H1 (cell line): ENCODE measurements at regions not wholly inside any gene's neighbourhood (a gene's known extent, or its start where the extent isn't known, plus 50 kb on each side); places are given as distances from the start of the nearest gene placed in this dataset.

ENCODE experiments used
- CTCF ChIA-PET: fragments of 300-600 bp; sonication (Branson Sonifier 250); formaldehyde crosslinking; loops from one replicate; lab custom pipeline; 2021; ENCODE audit not compliant: partially characterized antibody; lab: Charles Lee
- POLR2A ChIA-PET: fragments of 300-600 bp; sonication (Branson Sonifier 250); formaldehyde crosslinking; loops from one replicate; lab custom pipeline; 2021; ENCODE audit warnings: inconsistent platforms; ENCODE audit not compliant: partially characterized antibody; lab: Charles Lee
- DNase-seq, 2 experiments: peaks; one replicate each; pipeline versions ENCODE4 v3.0.0 to v3.0.0-alpha.2; 2010 to 2022; ENCODE audit warnings: low spot score in 2 of 2, low read depth in 1 of 2, mixed read lengths in 1 of 2
- FAIRE-seq: peaks from 2 replicates; lab custom pipeline; 2011; peaks lifted over from hg19 to GRCh38; lab: Jason Lieb, UNC
- H2AFZ ChIP-seq: 2 replicates; pipeline ENCODE4 v1.8.1; 2012; ENCODE audit warnings: low read length, inconsistent platforms
- H2AK5ac ChIP-seq: 2 replicates; pipeline ENCODE4 v1.6.1; 2013; ENCODE audit warnings: low read depth, low read length
- H2BK120ac ChIP-seq: replicated peaks from 2 replicates; pipeline ENCODE3; 2013; ENCODE audit warnings: low read depth, low read length, inconsistent platforms
- H2BK12ac ChIP-seq: 2 replicates; pipeline ENCODE4 v1.6.1; 2013; ENCODE audit warnings: low read depth, low read length
- H2BK15ac ChIP-seq: 2 replicates; pipeline ENCODE4 v1.6.1; 2013; ENCODE audit warnings: low read length
- H2BK20ac ChIP-seq: 2 replicates; pipeline ENCODE4 v1.6.1; 2013; ENCODE audit warnings: low read length
- H2BK5ac ChIP-seq: 2 replicates; pipeline ENCODE4 v1.6.1; 2013; ENCODE audit warnings: low read depth, low read length
- H3K14ac ChIP-seq: 2 replicates; pipeline ENCODE4 v1.6.1; 2013; ENCODE audit warnings: inconsistent platforms; ENCODE audit not compliant: insufficient read length
- H3K18ac ChIP-seq: 2 replicates; pipeline ENCODE4 v1.6.1; 2013; ENCODE audit warnings: low read length; ENCODE audit errors: extremely low read depth
- H3K23ac ChIP-seq: 2 replicates; pipeline ENCODE4 v1.6.1; 2013; ENCODE audit warnings: inconsistent platforms; ENCODE audit not compliant: insufficient read length
- H3K23me2 ChIP-seq: 2 replicates; pipeline ENCODE4 v1.6.1; 2013; ENCODE audit warnings: low read depth, low read length
- H3K27ac ChIP-seq: 2 replicates; pipeline ENCODE4 v1.6.1; 2011; ENCODE audit warnings: low read depth, low read length, inconsistent platforms
- H3K27me3 ChIP-seq, 4 experiments: replicated peaks in 1 of 4; 1 replicate in 1 of 4; 2 replicates in 3 of 4; pipeline versions ENCODE4 v1.6.1 to v1.8.1; 2011 to 2013; ENCODE audit warnings: low read length in 3 of 4, mild to moderate bottlenecking in 3 of 4, inconsistent platforms in 2 of 4, mixed read lengths in 2 of 4, moderate library complexity in 1 of 4; ENCODE audit not compliant: control insufficient read depth in 3 of 4, insufficient read depth in 3 of 4; ENCODE audit errors: extremely low read depth in 1 of 4
- H3K36me3 ChIP-seq, 4 experiments: 2 replicates each; pipeline versions ENCODE4 v1.6.1 to v1.8.1; 2011 to 2013; ENCODE audit warnings: mild to moderate bottlenecking in 4 of 4, low read length in 3 of 4, moderate library complexity in 2 of 4, control low read depth in 1 of 4, inconsistent platforms in 1 of 4; ENCODE audit not compliant: insufficient read depth in 4 of 4, control insufficient read depth in 2 of 4
- H3K4ac ChIP-seq: replicated peaks from 2 replicates; pipeline ENCODE3; 2013; ENCODE audit warnings: low read length, low read depth, mixed read lengths, inconsistent platforms; ENCODE audit not compliant: insufficient read length
- H3K4me1 ChIP-seq, 4 experiments: replicated peaks in 1 of 4; 1 replicate in 1 of 4; 2 replicates in 3 of 4; pipeline versions ENCODE4 v1.6.1 to v1.8.1; 2011 to 2013; ENCODE audit warnings: low read length in 3 of 4, inconsistent platforms in 2 of 4, mixed read lengths in 1 of 4; ENCODE audit not compliant: insufficient read depth in 4 of 4, control insufficient read depth in 3 of 4
- H3K4me2 ChIP-seq, 2 experiments: 2 replicates each; pipeline versions ENCODE4 v1.6.1 to v1.8.1; 2011 to 2013; ENCODE audit warnings: low read depth in 2 of 2, low read length in 2 of 2, control low read depth in 1 of 2, inconsistent platforms in 1 of 2, mild to moderate bottlenecking in 1 of 2; ENCODE audit not compliant: insufficient read depth in 1 of 2
- H3K4me3 ChIP-seq, 4 experiments: fragments of 200-600, 300-600 bp in 1 of 4; sonication (generic), shearing (Covaris generic), sonication (Bioruptor Twin) in 1 of 4; 2 replicates each; pipeline versions ENCODE4 v1.5.1 to v1.8.1; 2011 to 2016; ENCODE audit warnings: low read length in 4 of 4, low read depth in 3 of 4, control low read depth in 2 of 4, inconsistent platforms in 2 of 4, mild to moderate bottlenecking in 2 of 4, mixed read lengths in 1 of 4, moderate library complexity in 1 of 4; ENCODE audit not compliant: insufficient read depth in 2 of 4; ENCODE audit errors: extremely low read depth in 1 of 4
- H3K56ac ChIP-seq: replicated peaks from 2 replicates; pipeline ENCODE3; 2013; ENCODE audit warnings: low read depth, mild to moderate bottlenecking, mixed read lengths, low read length, inconsistent platforms; ENCODE audit not compliant: insufficient read length
- H3K79me1 ChIP-seq: 2 replicates; pipeline ENCODE4 v1.6.1; 2013; ENCODE audit warnings: low read depth, low read length, control low read depth
- H3K79me2 ChIP-seq, 2 experiments: 2 replicates each; pipeline versions ENCODE4 v1.6.1 to v1.8.1; 2012 to 2013; ENCODE audit warnings: low read length in 2 of 2, mild to moderate bottlenecking in 2 of 2, inconsistent platforms in 1 of 2; ENCODE audit not compliant: insufficient read depth in 2 of 2, control insufficient read depth in 1 of 2
- H3K9ac ChIP-seq, 4 experiments: replicated peaks in 1 of 4; 1 replicate in 1 of 4; 2 replicates in 3 of 4; pipeline versions ENCODE4 v1.6.1 to v1.8.1; 2011 to 2013; ENCODE audit warnings: low read depth in 3 of 4, low read length in 3 of 4, control low read depth in 2 of 4, mild to moderate bottlenecking in 2 of 4, moderate library complexity in 2 of 4, inconsistent platforms in 1 of 4; ENCODE audit errors: extremely low read depth in 1 of 4
- H3K9me3 ChIP-seq, 2 experiments: 2 replicates each; pipeline versions ENCODE4 v1.6.1 to v1.8.1; 2012 to 2013; ENCODE audit warnings: mild to moderate bottlenecking in 2 of 2, moderate library complexity in 2 of 2, control low read depth in 1 of 2, inconsistent platforms in 1 of 2, low read depth in 1 of 2, low read length in 1 of 2, mixed read lengths in 1 of 2; ENCODE audit not compliant: insufficient read depth in 2 of 2
- H4K20me1 ChIP-seq, 2 experiments: replicated peaks in 1 of 2; 2 replicates each; pipeline versions ENCODE3 to v1.8.1; 2011 to 2013; ENCODE audit warnings: inconsistent platforms in 2 of 2, low read length in 2 of 2, mild to moderate bottlenecking in 1 of 2; ENCODE audit not compliant: insufficient read depth in 2 of 2, control insufficient read depth in 1 of 2
- H4K5ac ChIP-seq: 2 replicates; pipeline ENCODE4 v1.6.1; 2013; ENCODE audit warnings: low read length, low read depth, mixed read lengths, inconsistent platforms; ENCODE audit not compliant: insufficient read length
- H4K8ac ChIP-seq: 2 replicates; pipeline ENCODE4 v1.8.0; 2013; ENCODE audit warnings: mild to moderate bottlenecking, moderate library complexity, low read length, inconsistent platforms; ENCODE audit not compliant: insufficient read depth; ENCODE audit errors: extremely low read depth
- H4K91ac ChIP-seq: replicated peaks from 2 replicates; pipeline ENCODE3; 2013; ENCODE audit warnings: low read length, mixed read lengths, inconsistent platforms; ENCODE audit not compliant: insufficient read length
- CHD2 ChIP-seq: IDR thresholded peaks from 2 replicates; pipeline ENCODE4 v1.6.1; 2012; ENCODE audit warnings: low read length, improper control_type of control experiment
- CREB1 ChIP-seq: IDR thresholded peaks from 2 replicates; pipeline ENCODE4 v1.6.1; 2012; ENCODE audit warnings: inconsistent platforms
- GABPA ChIP-seq: IDR thresholded peaks from 2 replicates; pipeline ENCODE4 v1.6.1; 2011; ENCODE audit warnings: mild to moderate bottlenecking, low read length, moderate library complexity, borderline replicate concordance; ENCODE audit not compliant: insufficient read depth
- SP1 ChIP-seq: IDR thresholded peaks from 2 replicates; pipeline ENCODE4 v1.6.1; 2011; ENCODE audit warnings: low read depth, low read length
- TAF1 ChIP-seq: IDR thresholded peaks from 2 replicates; pipeline ENCODE4 v1.6.1; 2011; ENCODE audit warnings: mild to moderate bottlenecking, low read depth, low read length
- WGBS, 2 experiments: shearing (Covaris generic) in 1 of 2; methylation state at CpG; one replicate each; pipeline versions ENCODE4 v1.1.6 to v1.1.7; 2013 to 2015; ENCODE audit warnings: low lambda C conversion rate in 2 of 2, mixed read lengths in 2 of 2, inconsistent platforms in 1 of 2, low coverage in 1 of 2, missing lambda C conversion rate in 1 of 2; ENCODE audit not compliant: insufficient replicate concordance in 2 of 2, insufficient coverage in 1 of 2, insufficient read length in 1 of 2; ENCODE audit errors: extremely low coverage in 1 of 2, missing lambda C conversion rate in 1 of 2; 5-methylcytosine and 5-hydroxymethylcytosine counted together

- whole genome bisulfite sequencing, 2 experiments: 94% methylated on average over 11 of the region's 11 CpGs; no CpG with 5 or more reads in 1 of the 2 experiments
- TF ChIP-seq TAF1 (no peak), CREB1 (no peak), CHD2 (no peak), SP1 (no peak), GABPA (no peak)
Measured at GRCh38 chr3:80278056-80278455, 510.3 kb upstream of the ROBO1 start.

More at GRCh38 chr3:80278056-80278455, 510.3 kb upstream of the ROBO1 start:
- Histone ChIP-seq H3K27me3 (no peaks in the 10 kb centered on the region), H2BK5ac (no peak overlapping the region), H4K20me1 (no peaks in the 10 kb centered on the region), H3K18ac (no peak overlapping the region), H3K4me3 (no peak overlapping the region), H3K9me3 (no peaks in the 10 kb centered on the region), H2BK120ac (no peak overlapping the region), H3K4me1 (no peaks in the 10 kb centered on the region), H4K91ac (no peak overlapping the region), H4K5ac (no peak overlapping the region), H3K4me2 (no peak overlapping the region), H3K56ac (no peak overlapping the region), H3K23me2 (no peaks in the 10 kb centered on the region), H3K14ac (no peak overlapping the region), H3K79me1 (no peaks in the 10 kb centered on the region), H2BK20ac (no peak overlapping the region), H3K36me3 (no peaks in the 10 kb centered on the region), H3K79me2 (no peaks in the 10 kb centered on the region), H4K8ac (no peak overlapping the region), H2AFZ (no peak overlapping the region), H3K27ac (no peak overlapping the region), H2BK12ac (no peak overlapping the region), H2BK15ac (no peak overlapping the region), H3K9ac (no peak overlapping the region), H2AK5ac (no peak overlapping the region), H3K4ac (no peak overlapping the region), H3K23ac (no peak overlapping the region)
- ChIA-PET CTCF (no interaction called here), POLR2A (no interaction called here)
- FAIRE-seq: no peak
- no peak for DNase-seq
